GM06990 (cell line): ENCODE measurements at regions not wholly inside any gene's neighbourhood (a gene's known extent, or its start where the extent isn't known, plus 50 kb on each side); places are given as distances from the start of the nearest gene placed in this dataset.
"Not testable (repeated sequence)": the region's sequence is repeated elsewhere in the genome, so short reads cannot be mapped to it uniquely, and the experiment has no call there.

Experiments
- DNase-seq: peaks from one replicate; pipeline ENCODE4 v3.0.0-alpha.2; 2011; ENCODE audit not compliant: insufficient read length; ENCODE audit errors: extremely low read depth
- H3K27me3 ChIP-seq: replicated peaks from 2 replicates; pipeline ENCODE4 v1.6.0; 2011; ENCODE audit warnings: low read length; ENCODE audit not compliant: control insufficient read depth, insufficient read depth
- H3K36me3 ChIP-seq: 2 replicates; pipeline ENCODE4 v1.5.1; 2011; ENCODE audit warnings: low read length; ENCODE audit not compliant: control insufficient read depth, insufficient read depth
- H3K4me3 ChIP-seq: replicated peaks from 2 replicates; pipeline ENCODE4 v1.5.1; 2011; ENCODE audit warnings: low read depth, mild to moderate bottlenecking, control low read depth, low read length
- TF ChIP-seq, protein P1 (sequence below): IDR thresholded peaks from 2 replicates; pipeline ENCODE4 v1.5.1; 2011; ENCODE audit warnings: low read length, control low read depth, mild to moderate bottlenecking, inconsistent platforms; ENCODE audit not compliant: insufficient read depth, poor library complexity, severe bottlenecking

DNA sequence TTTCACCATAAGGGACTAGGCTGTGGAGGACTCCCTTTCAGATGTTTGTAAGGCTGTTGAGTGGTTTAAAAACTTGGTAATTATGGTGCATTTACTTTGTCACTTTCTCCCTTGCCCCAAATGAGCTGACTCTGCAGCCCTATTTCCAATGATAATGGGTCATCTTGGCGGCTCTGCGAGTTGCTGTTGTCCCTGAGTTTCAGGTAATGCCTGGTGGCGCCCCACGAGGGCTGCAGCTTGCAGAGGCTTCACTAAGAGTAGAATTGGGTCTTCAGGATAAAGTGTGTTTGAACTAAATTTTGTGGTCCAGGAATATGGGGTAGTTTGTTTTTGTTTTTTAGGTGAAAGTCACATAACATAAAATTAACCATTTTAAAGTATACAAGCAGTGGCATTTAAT lies 450.1 kb upstream of the CFAP20DC start:
- H3K36me3 ChIP-seq: no peaks in the 10 kb centered on the region
- H3K4me3 ChIP-seq: no peak overlapping the region
- TF ChIP-seq, protein P1, sequence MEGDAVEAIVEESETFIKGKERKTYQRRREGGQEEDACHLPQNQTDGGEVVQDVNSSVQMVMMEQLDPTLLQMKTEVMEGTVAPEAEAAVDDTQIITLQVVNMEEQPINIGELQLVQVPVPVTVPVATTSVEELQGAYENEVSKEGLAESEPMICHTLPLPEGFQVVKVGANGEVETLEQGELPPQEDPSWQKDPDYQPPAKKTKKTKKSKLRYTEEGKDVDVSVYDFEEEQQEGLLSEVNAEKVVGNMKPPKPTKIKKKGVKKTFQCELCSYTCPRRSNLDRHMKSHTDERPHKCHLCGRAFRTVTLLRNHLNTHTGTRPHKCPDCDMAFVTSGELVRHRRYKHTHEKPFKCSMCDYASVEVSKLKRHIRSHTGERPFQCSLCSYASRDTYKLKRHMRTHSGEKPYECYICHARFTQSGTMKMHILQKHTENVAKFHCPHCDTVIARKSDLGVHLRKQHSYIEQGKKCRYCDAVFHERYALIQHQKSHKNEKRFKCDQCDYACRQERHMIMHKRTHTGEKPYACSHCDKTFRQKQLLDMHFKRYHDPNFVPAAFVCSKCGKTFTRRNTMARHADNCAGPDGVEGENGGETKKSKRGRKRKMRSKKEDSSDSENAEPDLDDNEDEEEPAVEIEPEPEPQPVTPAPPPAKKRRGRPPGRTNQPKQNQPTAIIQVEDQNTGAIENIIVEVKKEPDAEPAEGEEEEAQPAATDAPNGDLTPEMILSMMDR: no peak
- no peaks in the 10 kb centered on the region; the same call in 1 of the 2 replicates for H3K27me3 ChIP-seq
- no peak for DNase-seq

DNA sequence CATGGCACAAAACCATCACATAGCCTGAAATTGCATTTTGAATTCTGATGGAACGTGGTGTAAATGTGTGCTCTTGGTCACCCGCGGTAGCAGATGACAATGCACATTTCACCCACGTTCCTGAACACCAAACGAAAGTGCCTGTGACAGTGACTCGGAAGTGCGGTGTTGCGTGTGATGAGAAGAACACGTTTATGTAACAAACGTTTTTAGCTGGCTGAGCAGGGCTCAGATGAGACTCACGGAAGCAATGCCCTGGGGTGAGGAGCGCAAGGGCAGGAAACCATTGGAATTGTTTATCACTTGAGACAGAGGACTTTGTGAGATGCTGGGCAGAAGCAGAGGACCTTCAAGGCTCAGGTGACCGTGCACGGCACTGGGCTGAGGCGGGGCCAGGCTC lies 449.2 kb upstream of the CFAP20DC start:
- Histone ChIP-seq H3K4me3 (no peak overlapping the region), H3K27me3 (no peaks in the 10 kb centered on the region; the same call in 1 of the 2 replicates), H3K36me3 (no peaks in the 10 kb centered on the region)
- DNase-seq: no peak
- TF ChIP-seq, protein P1: no peak

DNA sequence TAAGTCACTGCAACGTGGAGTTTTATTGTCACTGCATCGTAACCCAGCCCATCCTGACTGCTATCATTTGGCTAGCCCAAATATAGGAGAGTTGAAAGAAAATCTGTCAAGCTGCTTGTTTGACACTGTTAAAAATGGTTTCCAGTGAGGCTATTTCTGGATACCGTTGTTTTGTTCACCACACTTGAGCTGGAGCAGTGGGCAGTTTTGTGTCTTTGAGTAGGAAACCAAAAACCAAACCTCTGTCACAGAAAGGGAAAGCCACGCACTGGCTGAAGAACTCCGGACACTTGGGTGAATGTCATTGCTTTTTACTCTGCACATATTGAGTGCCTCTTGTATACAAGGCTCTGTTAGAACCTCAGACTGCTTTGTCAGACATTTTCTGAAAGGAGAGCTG lies 446.4 kb upstream of the CFAP20DC start:
- TF ChIP-seq, protein P1: no peak
- H3K4me3 ChIP-seq: no peak overlapping the region
- no peak for DNase-seq
- no peaks in the 10 kb centered on the region; the same call in 1 of the 2 replicates for H3K27me3 ChIP-seq
- H3K36me3 ChIP-seq: no peaks in the 10 kb centered on the region

DNA sequence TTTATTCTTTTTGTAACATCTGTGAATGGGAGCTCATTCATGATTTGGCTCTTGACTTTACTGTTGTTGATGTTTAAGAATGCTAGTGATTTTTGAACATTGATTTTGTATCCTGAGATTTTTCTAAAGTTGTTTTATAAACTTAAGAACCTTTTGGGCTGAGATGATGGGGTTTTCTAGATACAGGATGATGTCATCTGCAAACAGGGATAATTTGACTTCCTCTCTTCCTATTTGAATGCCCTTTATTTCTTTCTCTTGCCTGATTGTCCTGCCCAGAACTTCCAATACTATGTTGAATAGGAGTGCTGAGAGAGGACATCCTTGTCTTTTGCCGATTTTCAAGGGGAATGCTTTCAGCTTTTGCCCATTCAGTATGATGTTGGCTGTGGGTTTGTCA lies 445.1 kb upstream of the CFAP20DC start:
- DNase-seq, H3K36me3 ChIP-seq, H3K4me3 ChIP-seq, H3K27me3 ChIP-seq: not testable (repeated sequence)

DNA sequence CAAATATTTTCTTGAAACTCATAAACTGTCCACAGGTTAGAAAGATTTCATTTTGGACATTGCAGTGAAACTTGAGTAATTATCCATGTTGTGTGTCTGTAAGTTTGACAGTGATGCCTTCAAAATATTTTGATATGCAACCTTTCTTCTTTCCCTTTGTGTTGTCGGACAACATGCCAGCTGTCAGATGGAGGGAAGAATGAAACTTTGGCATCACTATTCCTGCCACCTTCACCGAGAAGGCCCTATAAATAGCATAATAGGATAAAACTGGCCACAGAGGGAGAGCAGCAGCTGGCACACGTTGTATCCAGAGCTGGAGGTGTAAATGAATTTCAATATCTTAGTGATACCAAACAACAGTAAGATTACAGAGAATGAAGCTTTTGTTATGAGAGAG lies 436.7 kb upstream of the CFAP20DC start:
- Histone ChIP-seq H3K4me3 (no peak overlapping the region), H3K36me3 (no peaks in the 10 kb centered on the region), H3K27me3 (no peaks in the 10 kb centered on the region)
- TF ChIP-seq, protein P1: no peak
- no peak for DNase-seq

DNA sequence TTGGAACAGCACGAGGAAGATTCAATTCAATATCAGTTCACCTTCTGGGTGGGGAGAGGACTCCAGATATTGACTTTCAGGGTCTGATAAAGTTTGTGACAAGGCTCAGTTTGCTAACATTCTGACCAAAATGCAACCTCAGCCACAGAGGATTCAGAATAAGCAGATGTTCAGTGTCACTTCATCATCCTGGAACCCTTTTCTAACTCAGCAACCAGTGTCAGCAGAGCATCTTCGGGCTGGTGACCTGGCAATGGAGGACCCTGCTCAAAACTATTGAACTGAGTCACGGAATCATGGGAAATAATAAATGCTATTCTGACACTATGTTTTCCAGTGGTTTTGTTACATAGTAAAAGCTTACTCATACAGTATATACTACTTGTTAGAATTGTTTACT lies 433.4 kb upstream of the CFAP20DC start:
- no peaks in the 10 kb centered on the region for H3K27me3 ChIP-seq
- H3K4me3 ChIP-seq: no peak overlapping the region
- H3K36me3 ChIP-seq: no peaks in the 10 kb centered on the region
- DNase-seq: no peak
- TF ChIP-seq, protein P1: no peak
